ENCODE measurements at regions not wholly inside any gene's neighbourhood (a gene's known extent, or its start where the extent isn't known, plus 50 kb on each side); places are given as distances from the start of the nearest gene placed in this dataset.

GRCh38 chr2:47626664-47627063 is 55.9 kb upstream of the KCNK12 start:
- TF ChIP-seq ZC3H10 (CRISPR knock-in tag; IDR thresholded peaks at IDR 0.05): no peak
- TF ChIP-seq ZNF70 (CRISPR knock-in tag; IDR thresholded peaks at IDR 0.05): no peak
- no peak for TF ChIP-seq ZFP3 (CRISPR knock-in tag; IDR thresholded peaks at IDR 0.05)
- no peak for TF ChIP-seq ISL1 (CRISPR knock-in tag; IDR thresholded peaks at IDR 0.05)
- TF ChIP-seq ZFP30 (CRISPR knock-in tag; IDR thresholded peaks at IDR 0.05): no peak
- TF ChIP-seq ZNF565 (CRISPR knock-in tag; conservative IDR thresholded peaks at IDR 0.05; ENCODE audit: low read depth): no peak
- TF ChIP-seq CSRNP3 (CRISPR knock-in tag; IDR thresholded peaks at IDR 0.05): no peak
- no peak for TF ChIP-seq CSDC2 (CRISPR knock-in tag; IDR thresholded peaks at IDR 0.05)
- TF ChIP-seq TOX (CRISPR knock-in tag; IDR thresholded peaks at IDR 0.05; ENCODE audit: borderline replicate concordance): no peak
- no peak for TF ChIP-seq ARNTL (CRISPR knock-in tag; IDR thresholded peaks at IDR 0.05; ENCODE audit: borderline replicate concordance, low read depth)
- no peak for TF ChIP-seq TSHZ2 (CRISPR knock-in tag; IDR thresholded peaks at IDR 0.05)
- no peak for TF ChIP-seq POU6F1 (CRISPR knock-in tag; IDR thresholded peaks at IDR 0.05; ENCODE audit: borderline replicate concordance, low read depth)
